Erythroblast (primary cell): ENCODE measurements at regions not wholly inside any gene's neighbourhood (a gene's known extent, or its start where the extent isn't known, plus 50 kb on each side); places are given as distances from the start of the nearest gene placed in this dataset.

Experiments
- GATA1 ChIP-seq: IDR thresholded peaks from 2 replicates; pipeline ENCODE4 v1.6.1; 2011; ENCODE audit warnings: low read depth, mild to moderate bottlenecking, control low read depth, low read length, moderate library complexity
- POLR2A ChIP-seq: IDR thresholded peaks from 2 replicates; pipeline ENCODE4 v1.6.1; 2011; ENCODE audit warnings: mild to moderate bottlenecking, low read length

- TF ChIP-seq POLR2A, result no peak
- no peak for TF ChIP-seq GATA1
These were observed 314.5 kb upstream of the MMADHC start for GRCh38 chr2:149902081-149902480.
